ENCODE measurements at regions not wholly inside any gene's neighbourhood (a gene's known extent, or its start where the extent isn't known, plus 50 kb on each side); places are given as distances from the start of the nearest gene placed in this dataset.
"Not testable (repeated sequence)": the region's sequence is repeated elsewhere in the genome, so short reads cannot be mapped to it uniquely, and the experiment has no call there.

GRCh38 chr11:134610116-134610910, 198.3 kb upstream of the B3GAT1 start:
- no peak for DNase-seq

GRCh38 chr11:134609361-134610115, 197.5 kb upstream of the B3GAT1 start:
- DNase-seq, result no peak

GRCh38 chr11:134607963-134608750, 196.1 kb upstream of the B3GAT1 start:
- DNase-seq, result no peak

GRCh38 chr11:134606251-134606650, 194.2 kb upstream of the B3GAT1 start:
- DNase-seq, result no peak

GRCh38 chr11:134604886-134605285, 192.8 kb upstream of the B3GAT1 start:
- no peak for DNase-seq

GRCh38 chr11:134599299-134599771, 187.3 kb upstream of the B3GAT1 start:
- no peak for DNase-seq

GRCh38 chr11:134598368-134598767, 186.3 kb upstream of the B3GAT1 start:
- no peak for DNase-seq

- no peak for DNase-seq
Observed at GRCh38 chr11:134597452-134597851, 185.4 kb upstream of the B3GAT1 start.

- DNase-seq, result no peak
Observed at GRCh38 chr11:134596404-134596803, 184.4 kb upstream of the B3GAT1 start.

GRCh38 chr11:134592391-134592990, 180.4 kb upstream of the B3GAT1 start:
- DNase-seq, result peak; percentile 38

GRCh38 chr11:134591338-134591737, 179.3 kb upstream of the B3GAT1 start:
- DNase-seq, result no peak

- no peak for DNase-seq
Observed at GRCh38 chr11:134589129-134589528, 177.1 kb upstream of the B3GAT1 start.

- DNase-seq, result not testable (repeated sequence)
Observed at GRCh38 chr11:134588460-134589110, 176.5 kb upstream of the B3GAT1 start.

- no peak for DNase-seq
Observed at GRCh38 chr11:134587345-134587744, 175.3 kb upstream of the B3GAT1 start.

- no peak for DNase-seq
Observed at GRCh38 chr11:134586726-134587125, 174.7 kb upstream of the B3GAT1 start.

GRCh38 chr11:134585666-134586610, 173.9 kb upstream of the B3GAT1 start:
- no peak for DNase-seq

- DNase-seq, result peak; percentile 61
Observed at GRCh38 chr11:134584706-134585445, 172.8 kb upstream of the B3GAT1 start.

GRCh38 chr11:134584001-134584561, 172.0 kb upstream of the B3GAT1 start:
- DNase-seq, result no peak

- peak; percentile 58 for DNase-seq
Observed at GRCh38 chr11:134583397-134583990, 171.5 kb upstream of the B3GAT1 start.

- no peak for DNase-seq
Observed at GRCh38 chr11:134582770-134583095, 170.7 kb upstream of the B3GAT1 start.

Data from inflammatory macrophage treated with lipopolysaccharide for 4 hours (primary cell).